ENCODE measurements at regions not wholly inside any gene's neighbourhood (a gene's known extent, or its start where the extent isn't known, plus 50 kb on each side); places are given as distances from the start of the nearest gene placed in this dataset.

DNA sequence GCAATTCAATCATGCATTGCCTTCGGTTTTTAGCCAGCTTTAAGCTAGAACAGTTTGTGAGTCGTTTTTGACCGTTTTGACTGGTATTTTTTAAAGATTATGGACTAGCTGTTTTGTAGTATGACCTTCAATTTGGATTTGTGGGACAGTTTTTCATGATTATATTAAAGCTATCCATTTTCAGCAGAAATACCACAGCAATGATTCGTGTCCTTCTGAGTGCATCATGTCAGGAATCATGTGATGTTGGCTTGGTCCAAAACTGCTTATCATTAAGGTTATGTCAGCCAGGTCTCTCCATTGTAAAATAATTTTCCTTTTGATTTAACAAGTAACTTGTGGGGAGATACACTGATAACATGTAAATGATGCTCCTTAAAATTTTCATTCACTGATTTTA lies 229.0 kb downstream of the POSTN start:
- no peak for DNase-seq
- H3K27ac Mint-ChIP-seq = no peak overlapping the region
- no peaks in the 10 kb centered on the region for H3K27me3 Mint-ChIP-seq (ENCODE audit: low read depth)
- no peak for ATAC-seq
- H3K36me3 Mint-ChIP-seq (ENCODE audit: low read depth) = no peaks in the 10 kb centered on the region
- CTCF ChIA-PET = no interaction called here
- POLR2A ChIA-PET = no interaction called here
- H3K4me3 Mint-ChIP-seq = no peak overlapping the region
- no peaks in the 10 kb centered on the region for H3K4me1 Mint-ChIP-seq (ENCODE audit: low read depth)
- no peaks in the 10 kb centered on the region for H3K9me3 Mint-ChIP-seq (ENCODE audit: insufficient read depth)

- H3K4me3 Mint-ChIP-seq = no peak overlapping the region
- no peak overlapping the region for H3K27ac Mint-ChIP-seq
- H3K4me1 Mint-ChIP-seq (ENCODE audit: low read depth) = no peaks in the 10 kb centered on the region
- no peak for ATAC-seq
- no peaks in the 10 kb centered on the region for H3K36me3 Mint-ChIP-seq (ENCODE audit: low read depth)
- no peak for DNase-seq
- CTCF ChIA-PET = no interaction called here
- peaks cover 3% of the 10 kb centered on the region for H3K9me3 Mint-ChIP-seq (ENCODE audit: insufficient read depth)
- POLR2A ChIA-PET = no interaction called here
- no peaks in the 10 kb centered on the region for H3K27me3 Mint-ChIP-seq (ENCODE audit: low read depth)
These were observed 230.1 kb downstream of the POSTN start for GRCh38 chr13:37368501-37368900.

DNA sequence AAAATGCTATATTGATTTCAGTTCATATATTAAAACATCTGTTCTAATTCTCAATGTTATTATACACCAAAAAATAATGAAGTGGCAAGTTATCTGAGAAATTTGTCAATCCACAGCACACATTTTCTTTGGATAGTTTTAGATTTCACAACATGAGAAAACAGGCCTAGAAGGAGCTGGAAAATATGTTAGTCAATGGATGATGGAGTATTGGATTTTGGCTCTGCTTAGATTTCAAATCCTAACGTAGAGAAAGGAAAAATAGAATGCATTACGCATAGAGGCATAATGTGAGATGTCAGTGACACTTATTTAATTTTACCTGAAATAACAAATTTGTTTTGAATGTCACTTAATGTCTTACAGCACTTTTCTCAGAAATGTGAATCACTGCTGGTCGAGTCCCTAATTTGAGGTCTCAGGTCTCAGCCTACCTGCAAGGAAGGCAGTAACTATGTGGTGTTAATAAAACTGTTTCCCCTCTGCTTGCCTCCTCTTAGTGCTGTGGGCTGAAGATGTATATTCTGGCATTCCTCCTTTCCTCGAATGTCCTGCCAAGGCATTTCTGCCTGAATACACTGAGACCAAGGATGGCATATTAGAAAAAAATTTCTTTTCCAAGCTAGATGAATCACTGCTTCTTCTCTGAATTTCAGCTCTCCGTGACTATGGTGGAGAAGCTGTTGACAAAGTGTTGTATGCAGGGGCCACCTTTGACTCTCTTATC lies 232.4 kb downstream of the POSTN start:
- Mint-ChIP-seq H3K4me3 (no peak overlapping the region), H3K36me3 (ENCODE audit: low read depth) (no peaks in the 10 kb centered on the region), H3K27me3 (ENCODE audit: low read depth) (no peaks in the 10 kb centered on the region), H3K9me3 (ENCODE audit: insufficient read depth) (peaks cover 5% of the 10 kb centered on the region), H3K4me1 (ENCODE audit: low read depth) (no peaks in the 10 kb centered on the region), H3K27ac (no peak overlapping the region)
- ATAC-seq (no peak), DNase-seq (no peak)
- ChIA-PET POLR2A (no interaction called here), CTCF (no interaction called here)

DNA sequence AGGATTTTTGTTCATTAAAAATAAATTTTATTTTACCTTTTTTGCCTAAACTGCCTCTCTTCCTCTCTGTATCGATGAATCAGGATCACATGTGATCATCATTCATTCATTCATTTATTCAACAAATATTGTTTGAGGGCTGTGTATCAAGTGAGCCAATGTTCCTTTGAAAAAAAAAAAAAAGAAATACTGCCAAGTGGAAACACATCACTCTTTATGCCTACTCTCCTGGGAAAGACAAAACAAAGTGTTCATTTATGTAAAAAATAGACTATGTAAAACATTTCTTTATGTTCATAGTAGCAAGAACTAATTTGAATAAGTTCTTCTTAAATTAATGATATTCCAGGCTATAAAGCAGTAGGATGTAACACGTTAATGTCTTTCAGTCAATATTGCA lies 233.1 kb downstream of the POSTN start:
- no peaks in the 10 kb centered on the region for H3K27me3 Mint-ChIP-seq (ENCODE audit: low read depth)
- POLR2A ChIA-PET = no interaction called here
- H3K4me3 Mint-ChIP-seq = no peak overlapping the region
- peaks cover 5% of the 10 kb centered on the region for H3K9me3 Mint-ChIP-seq (ENCODE audit: insufficient read depth)
- no peaks in the 10 kb centered on the region for H3K36me3 Mint-ChIP-seq (ENCODE audit: low read depth)
- no peaks in the 10 kb centered on the region for H3K4me1 Mint-ChIP-seq (ENCODE audit: low read depth)
- DNase-seq (no peak), ATAC-seq (no peak)
- CTCF ChIA-PET = no interaction called here
- H3K27ac Mint-ChIP-seq = no peak overlapping the region

DNA sequence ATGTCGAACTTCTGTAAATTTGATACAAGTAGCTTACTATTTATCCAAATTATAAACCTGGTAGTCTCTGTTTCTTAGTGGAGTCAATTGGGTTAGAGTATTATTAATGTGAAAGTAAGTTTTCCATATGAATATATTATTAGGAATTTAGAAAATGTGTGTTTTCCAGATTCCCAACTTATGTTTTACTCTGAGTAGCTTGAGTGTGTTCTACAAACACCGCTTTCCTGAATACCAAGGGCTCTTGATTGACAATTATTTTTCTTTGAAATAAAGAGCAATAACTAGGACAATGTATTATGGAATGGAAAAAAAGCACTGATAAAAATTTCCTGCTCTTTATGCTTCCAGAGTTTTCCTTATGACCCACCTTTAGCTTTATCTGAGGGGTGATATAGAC lies 233.6 kb downstream of the POSTN start:
- H3K27ac Mint-ChIP-seq = no peak overlapping the region
- no peak overlapping the region for H3K4me3 Mint-ChIP-seq
- H3K4me1 Mint-ChIP-seq (ENCODE audit: low read depth) = no peaks in the 10 kb centered on the region
- no peaks in the 10 kb centered on the region for H3K27me3 Mint-ChIP-seq (ENCODE audit: low read depth)
- POLR2A ChIA-PET = no interaction called here
- CTCF ChIA-PET = no interaction called here
- H3K9me3 Mint-ChIP-seq (ENCODE audit: insufficient read depth) = peaks cover 5% of the 10 kb centered on the region
- H3K36me3 Mint-ChIP-seq (ENCODE audit: low read depth) = no peaks in the 10 kb centered on the region
- DNase-seq (no peak), ATAC-seq (no peak)

GRCh38 chr13:37364007-37364406 lies 234.6 kb downstream of the POSTN start:
- Mint-ChIP-seq H3K36me3 (ENCODE audit: low read depth) (no peaks in the 10 kb centered on the region), H3K9me3 (ENCODE audit: insufficient read depth) (peaks cover 5% of the 10 kb centered on the region), H3K27me3 (ENCODE audit: low read depth) (no peaks in the 10 kb centered on the region), H3K4me1 (ENCODE audit: low read depth) (no peaks in the 10 kb centered on the region), H3K4me3 (no peak overlapping the region), H3K27ac (no peak overlapping the region)
- POLR2A ChIA-PET = no interaction called here
- ATAC-seq (no peak), DNase-seq (no peak)
- CTCF ChIA-PET = no interaction called here

- no peak overlapping the region for H3K27ac Mint-ChIP-seq
- no peaks in the 10 kb centered on the region for H3K4me1 Mint-ChIP-seq (ENCODE audit: low read depth)
- no peaks in the 10 kb centered on the region for H3K36me3 Mint-ChIP-seq (ENCODE audit: low read depth)
- ATAC-seq (no peak), DNase-seq (no peak)
- H3K4me3 Mint-ChIP-seq = no peak overlapping the region
- no peaks in the 10 kb centered on the region for H3K27me3 Mint-ChIP-seq (ENCODE audit: low read depth)
- ChIA-PET POLR2A (no interaction called here), CTCF (no interaction called here)
- peaks cover 5% of the 10 kb centered on the region for H3K9me3 Mint-ChIP-seq (ENCODE audit: insufficient read depth)
These were observed 237.0 kb downstream of the POSTN start for GRCh38 chr13:37361608-37362007.

DNA sequence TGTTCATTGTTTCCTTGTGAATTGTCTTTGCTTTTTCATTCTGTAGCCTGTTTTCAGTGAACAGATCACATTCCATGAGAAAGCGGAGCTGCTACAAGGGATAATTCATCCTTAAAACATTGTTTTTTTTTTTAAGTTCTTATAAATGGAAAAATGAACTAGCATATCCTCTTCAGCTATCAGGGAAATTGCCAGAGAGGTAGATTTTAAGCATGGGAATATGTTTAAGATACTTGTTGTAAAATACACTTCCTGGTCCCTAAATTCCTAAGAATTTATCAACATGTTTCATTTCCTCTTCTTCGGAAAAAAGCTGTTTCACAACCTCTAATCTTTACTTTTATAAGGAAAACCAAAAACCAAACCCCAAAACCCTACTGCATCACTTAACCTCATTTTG lies 238.0 kb downstream of the POSTN start:
- Mint-ChIP-seq H3K4me3 (no peak overlapping the region), H3K4me1 (ENCODE audit: low read depth) (no peaks in the 10 kb centered on the region), H3K27me3 (ENCODE audit: low read depth) (no peaks in the 10 kb centered on the region), H3K36me3 (ENCODE audit: low read depth) (no peaks in the 10 kb centered on the region), H3K27ac (no peak overlapping the region), H3K9me3 (ENCODE audit: insufficient read depth) (peaks cover 5% of the 10 kb centered on the region)
- DNase-seq (no peak), ATAC-seq (no peak)
- ChIA-PET CTCF (no interaction called here), POLR2A (no interaction called here)

GRCh38 chr13:37357548-37357947 lies 241.0 kb downstream of the POSTN start:
- Mint-ChIP-seq H3K4me3 (no peak overlapping the region), H3K27ac (no peak overlapping the region), H3K27me3 (ENCODE audit: low read depth) (no peaks in the 10 kb centered on the region), H3K36me3 (ENCODE audit: low read depth) (no peaks in the 10 kb centered on the region), H3K9me3 (ENCODE audit: insufficient read depth) (no peaks in the 10 kb centered on the region), H3K4me1 (ENCODE audit: low read depth) (no peaks in the 10 kb centered on the region)
- ChIA-PET POLR2A (no interaction called here), CTCF (no interaction called here)
- DNase-seq (no peak), ATAC-seq (no peak)

GRCh38 chr13:37353911-37354310 lies 244.7 kb downstream of the POSTN start:
- ATAC-seq = no peak
- ChIA-PET POLR2A (no interaction called here), CTCF (no interaction called here)
- no peak overlapping the region for H3K4me3 Mint-ChIP-seq
- no peak for DNase-seq
- no peaks in the 10 kb centered on the region for H3K27me3 Mint-ChIP-seq (ENCODE audit: low read depth)
- no peaks in the 10 kb centered on the region for H3K9me3 Mint-ChIP-seq (ENCODE audit: insufficient read depth)
- no peaks in the 10 kb centered on the region for H3K36me3 Mint-ChIP-seq (ENCODE audit: low read depth)
- H3K27ac Mint-ChIP-seq = no peak overlapping the region
- no peaks in the 10 kb centered on the region for H3K4me1 Mint-ChIP-seq (ENCODE audit: low read depth)

GRCh38 chr13:37351211-37351610 lies 245.7 kb upstream of the CSNK1A1L start:
- H3K4me1 Mint-ChIP-seq (ENCODE audit: low read depth) = no peaks in the 10 kb centered on the region

GRCh38 chr13:37349916-37350315 lies 244.5 kb upstream of the CSNK1A1L start:
- Mint-ChIP-seq H3K27ac (no peak overlapping the region), H3K4me3 (no peak overlapping the region), H3K27me3 (ENCODE audit: low read depth) (no peaks in the 10 kb centered on the region), H3K4me1 (ENCODE audit: low read depth) (no peaks in the 10 kb centered on the region), H3K36me3 (ENCODE audit: low read depth) (no peaks in the 10 kb centered on the region), H3K9me3 (ENCODE audit: insufficient read depth) (peaks cover 3% of the 10 kb centered on the region)
- DNase-seq (no peak), ATAC-seq (no peak)
- ChIA-PET CTCF (no interaction called here), POLR2A (no interaction called here)

More at GRCh38 chr13:37351211-37351610, 245.7 kb upstream of the CSNK1A1L start:
- Mint-ChIP-seq H3K4me3 (no peak overlapping the region), H3K9me3 (ENCODE audit: insufficient read depth) (peaks cover 3% of the 10 kb centered on the region), H3K27me3 (ENCODE audit: low read depth) (no peaks in the 10 kb centered on the region), H3K36me3 (ENCODE audit: low read depth) (no peaks in the 10 kb centered on the region), H3K27ac (no peak overlapping the region)
- ATAC-seq (no peak), DNase-seq (no peak)
- POLR2A ChIA-PET = no interaction called here
- CTCF ChIA-PET = no interaction called here

DNA sequence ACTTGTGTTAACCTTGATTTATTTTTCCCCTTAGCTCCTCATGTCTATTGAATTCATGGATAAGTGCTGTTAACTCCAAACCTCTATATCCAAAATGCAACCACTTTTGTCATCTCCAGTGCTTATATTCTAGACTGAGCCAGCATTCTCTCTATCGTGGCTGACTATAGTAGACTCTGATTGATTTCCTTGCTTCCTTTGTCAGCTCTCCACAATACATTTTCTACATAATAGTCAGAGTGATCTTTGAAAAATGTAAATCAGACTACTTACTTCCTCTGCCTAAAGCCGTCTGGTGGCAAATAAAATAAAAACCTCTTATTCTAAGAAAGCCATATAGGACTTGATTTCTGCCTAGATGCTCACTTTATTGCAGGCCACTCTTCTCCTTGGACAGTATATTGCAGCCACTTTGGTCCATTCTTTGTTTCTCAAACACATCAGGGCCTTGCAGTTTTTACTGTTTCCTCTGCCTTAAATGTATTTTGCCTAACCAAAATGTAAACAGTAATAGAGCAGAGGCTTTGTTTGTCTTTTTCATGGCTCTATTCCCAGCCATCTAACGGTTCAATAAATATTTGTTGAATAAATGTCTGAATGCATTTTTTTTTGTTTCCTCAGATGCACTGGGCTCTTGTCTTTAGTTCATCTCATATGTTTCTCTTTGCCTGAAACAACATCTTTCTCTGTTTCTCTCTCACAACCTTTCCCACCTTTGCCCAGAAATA lies 243.6 kb upstream of the CSNK1A1L start:
- H3K36me3 Mint-ChIP-seq (ENCODE audit: low read depth) = no peaks in the 10 kb centered on the region
- no peak overlapping the region for H3K4me3 Mint-ChIP-seq
- H3K9me3 Mint-ChIP-seq (ENCODE audit: insufficient read depth) = peaks cover 3% of the 10 kb centered on the region
- no peaks in the 10 kb centered on the region for H3K27me3 Mint-ChIP-seq (ENCODE audit: low read depth)
- DNase-seq = no peak
- no peaks in the 10 kb centered on the region for H3K4me1 Mint-ChIP-seq (ENCODE audit: low read depth)
- ChIA-PET POLR2A (no interaction called here), CTCF (no interaction called here)
- ATAC-seq = no peak
- H3K27ac Mint-ChIP-seq = no peak overlapping the region

All from activated CD8-positive, alpha-beta T cell treated with anti-CD3 and anti-CD28 coated beads, Interleukin-2, amount 10 ng/mL, durations not matched to agents 7 days and 5 days (primary cell).